Large intestine (tissue), 3 donors: ENCODE measurements at regions not wholly inside any gene's neighbourhood (a gene's known extent, or its start where the extent isn't known, plus 50 kb on each side); places are given as distances from the start of the nearest gene placed in this dataset.
A peak's percentile ranks its signal among the peaks of the same experiment; 100 is the strongest.

ENCODE experiments used
- DNase-seq, 2 donors: peaks; one replicate each; pipeline versions ENCODE4 v3.0.0 to v3.0.0-alpha.2; 2013
- H3K27ac ChIP-seq: one replicate; pipeline ENCODE4 v1.5.1; 2013; ENCODE audit warnings: low read length
- H3K27me3 ChIP-seq: 2 replicates; pipeline ENCODE4 v1.6.1; 2013; ENCODE audit warnings: low read length; ENCODE audit not compliant: control insufficient read depth, insufficient read depth
- H3K36me3 ChIP-seq: 2 replicates; pipeline ENCODE4 v1.6.1; 2013; ENCODE audit warnings: low read length; ENCODE audit not compliant: control insufficient read depth, insufficient read depth
- H3K4me1 ChIP-seq: one replicate; pipeline ENCODE4 v1.6.1; 2013; ENCODE audit warnings: low read length; ENCODE audit not compliant: control insufficient read depth, insufficient read depth
- H3K4me3 ChIP-seq: one replicate; pipeline ENCODE4 v1.5.1; 2013; ENCODE audit warnings: low read length
- H3K9me3 ChIP-seq: one replicate; pipeline ENCODE4 v1.6.1; 2013; ENCODE audit warnings: mild to moderate bottlenecking, low read depth, low read length, moderate library complexity; ENCODE audit not compliant: control insufficient read depth
- WGBS: methylation state at CpG from one replicate; pipeline ENCODE4 v1.1.5; 2013; ENCODE audit warnings: low lambda C conversion rate; ENCODE audit not compliant: insufficient coverage; 5-methylcytosine and 5-hydroxymethylcytosine counted together

- Histone ChIP-seq H3K27ac (no peak overlapping the region), H3K4me3 (no peak overlapping the region), H3K9me3 (no peaks in the 10 kb centered on the region), H3K36me3 (no peaks in the 10 kb centered on the region), H3K27me3 (no peaks in the 10 kb centered on the region), H3K4me1 (no peaks in the 10 kb centered on the region)
- no peak for DNase-seq
- WGBS: 67% methylated on average over 1 of the region's 2 CpGs
These were observed 488.5 kb downstream of the NR2F1-AS1 start for GRCh38 chr5:93092349-93093105.

- Histone ChIP-seq H3K36me3 (no peaks in the 10 kb centered on the region), H3K4me3 (no peak overlapping the region), H3K27ac (no peak overlapping the region), H3K27me3 (no peaks in the 10 kb centered on the region), H3K4me1 (no peaks in the 10 kb centered on the region), H3K9me3 (no peaks in the 10 kb centered on the region)
- no peak for DNase-seq
- 93% methylated on average over 3 of the region's 5 CpGs for WGBS
These were observed 490.3 kb downstream of the NR2F1-AS1 start for GRCh38 chr5:93090698-93091097.

GRCh38 chr5:93088592-93089389 lies 492.2 kb downstream of the NR2F1-AS1 start:
- H3K4me1 ChIP-seq: no peaks in the 10 kb centered on the region
- 76% methylated on average over 6 of the region's 7 CpGs for WGBS
- H3K4me3 ChIP-seq: no peak overlapping the region
- H3K9me3 ChIP-seq: no peaks in the 10 kb centered on the region
- H3K27me3 ChIP-seq: no peaks in the 10 kb centered on the region
- no peak overlapping the region for H3K27ac ChIP-seq
- no peaks in the 10 kb centered on the region for H3K36me3 ChIP-seq
- no peak for DNase-seq

- 100% methylated on average over 1 of the region's 3 CpGs for WGBS
- no peak for DNase-seq
- H3K27ac ChIP-seq: no peak overlapping the region
These were observed 493.7 kb downstream of the NR2F1-AS1 start for GRCh38 chr5:93087326-93087725.

GRCh38 chr5:93082981-93083380 lies 498.0 kb downstream of the NR2F1-AS1 start:
- H3K27me3 ChIP-seq: no peaks in the 10 kb centered on the region
- no CpG with 5 or more reads among the region's 2 CpGs for WGBS
- no peaks in the 10 kb centered on the region for H3K36me3 ChIP-seq
- no peaks in the 10 kb centered on the region for H3K4me1 ChIP-seq
- H3K9me3 ChIP-seq: no peaks in the 10 kb centered on the region
- no peak for DNase-seq
- H3K4me3 ChIP-seq: no peak overlapping the region
- H3K27ac ChIP-seq: no peak overlapping the region

More at GRCh38 chr5:93087326-93087725, 493.7 kb downstream of the NR2F1-AS1 start:
- Histone ChIP-seq H3K4me3 (no peak overlapping the region), H3K9me3 (no peaks in the 10 kb centered on the region), H3K36me3 (no peaks in the 10 kb centered on the region), H3K4me1 (no peaks in the 10 kb centered on the region), H3K27me3 (no peaks in the 10 kb centered on the region)

GRCh38 chr5:93079046-93079445 lies 502.0 kb downstream of the NR2F1-AS1 start:
- H3K4me3 ChIP-seq: no peak overlapping the region
- 0% methylated on average over 1 of the region's 2 CpGs for WGBS
- H3K9me3 ChIP-seq: no peaks in the 10 kb centered on the region
- H3K27me3 ChIP-seq: no peaks in the 10 kb centered on the region
- H3K4me1 ChIP-seq: no peaks in the 10 kb centered on the region
- H3K36me3 ChIP-seq: no peaks in the 10 kb centered on the region
- H3K27ac ChIP-seq: no peak overlapping the region
- no peak for DNase-seq

- Histone ChIP-seq H3K27me3 (no peaks in the 10 kb centered on the region), H3K9me3 (no peaks in the 10 kb centered on the region), H3K36me3 (no peaks in the 10 kb centered on the region), H3K4me3 (no peak overlapping the region), H3K27ac (no peak overlapping the region), H3K4me1 (no peaks in the 10 kb centered on the region)
- WGBS: 43% methylated on average over 2 of the region's 11 CpGs
- peak; percentile 20 to 23 for DNase-seq
These were observed 502.7 kb downstream of the NR2F1-AS1 start for GRCh38 chr5:93078082-93079038.

GRCh38 chr5:93076566-93076965 lies 504.5 kb downstream of the NR2F1-AS1 start:
- H3K36me3 ChIP-seq: no peaks in the 10 kb centered on the region
- WGBS: no CpG with 5 or more reads among the region's 4 CpGs
- DNase-seq: no peak

GRCh38 chr5:93076096-93076495 lies 504.9 kb downstream of the NR2F1-AS1 start:
- no peak for DNase-seq
- Histone ChIP-seq H3K27ac (no peak overlapping the region), H3K27me3 (no peaks in the 10 kb centered on the region), H3K36me3 (no peaks in the 10 kb centered on the region), H3K4me3 (no peak overlapping the region), H3K4me1 (no peaks in the 10 kb centered on the region), H3K9me3 (no peaks in the 10 kb centered on the region)
- WGBS: 75% methylated on average over 1 of the region's 2 CpGs

More at GRCh38 chr5:93076566-93076965, 504.5 kb downstream of the NR2F1-AS1 start:
- no peaks in the 10 kb centered on the region for H3K4me1 ChIP-seq
- no peak overlapping the region for H3K4me3 ChIP-seq
- H3K9me3 ChIP-seq: no peaks in the 10 kb centered on the region
- H3K27me3 ChIP-seq: no peaks in the 10 kb centered on the region
- H3K27ac ChIP-seq: no peak overlapping the region

- Histone ChIP-seq H3K27ac (no peak overlapping the region), H3K4me1 (no peaks in the 10 kb centered on the region), H3K36me3 (no peaks in the 10 kb centered on the region), H3K27me3 (no peaks in the 10 kb centered on the region), H3K4me3 (no peak overlapping the region), H3K9me3 (no peaks in the 10 kb centered on the region)
- no peak for DNase-seq
- WGBS: no CpG with 5 or more reads among the region's 4 CpGs
These were observed 507.5 kb downstream of the NR2F1-AS1 start for GRCh38 chr5:93073547-93073946.
